ENCODE measurements at regions not wholly inside any gene's neighbourhood (a gene's known extent, or its start where the extent isn't known, plus 50 kb on each side); places are given as distances from the start of the nearest gene placed in this dataset.

- TF ChIP-seq CTCF (IDR thresholded peaks at IDR 0.05) (no peak), POLR2A (IDR thresholded peaks at IDR 0.05) (no peak)
Observed at GRCh38 chrY:17238406-17238805, 641.6 kb downstream of the CDY2B start.
